OCI-LY1 (cell line): ENCODE measurements at regions not wholly inside any gene's neighbourhood (a gene's known extent, or its start where the extent isn't known, plus 50 kb on each side); places are given as distances from the start of the nearest gene placed in this dataset.

ENCODE experiments used
- H2AFZ ChIP-seq: fragments of 200-600 bp; sonication (generic), shearing (Covaris generic); 2 replicates; pipeline ENCODE4 v1.6.0; 2014; ENCODE audit warnings: antibody characterized with exemption, mild to moderate bottlenecking, low read length
- H3F3A ChIP-seq: fragments of 200-600 bp; sonication (generic), shearing (Covaris generic); 2 replicates; pipeline ENCODE4 v1.6.0; 2014; ENCODE audit warnings: mild to moderate bottlenecking, antibody characterized with exemption, low read length, moderate library complexity; ENCODE audit not compliant: insufficient read depth
- H3K27ac ChIP-seq: fragments of 200-600 bp; sonication (generic); 2 replicates; pipeline ENCODE4 v1.5.1; 2014; ENCODE audit warnings: low read length, mixed run types, mild to moderate bottlenecking, low read depth; ENCODE audit not compliant: poor library complexity, severe bottlenecking
- H3K27me3 ChIP-seq: fragments of 200-600 bp; sonication (generic); 2 replicates; pipeline ENCODE4 v1.6.0; 2014; ENCODE audit warnings: antibody characterized with exemption, mild to moderate bottlenecking, low read length, moderate library complexity; ENCODE audit not compliant: insufficient read depth
- H3K36me3 ChIP-seq: fragments of 200-600 bp; sonication (generic); 2 replicates; pipeline ENCODE4 v1.6.1; 2014; ENCODE audit warnings: mild to moderate bottlenecking, antibody characterized with exemption, low read length, moderate library complexity, mixed read lengths; ENCODE audit not compliant: insufficient read depth
- H3K4me1 ChIP-seq: fragments of 200-600 bp; sonication (generic); 2 replicates; pipeline ENCODE4 v1.5.1; 2014; ENCODE audit warnings: mild to moderate bottlenecking, low read length, moderate library complexity; ENCODE audit not compliant: insufficient read depth, severe bottlenecking
- H3K4me2 ChIP-seq: fragments of 200-600 bp; sonication (generic), shearing (Covaris generic); 2 replicates; pipeline ENCODE4 v1.6.1; 2014; ENCODE audit warnings: low read length
- H3K4me3 ChIP-seq: fragments of 200-600 bp; sonication (generic); 2 replicates; pipeline ENCODE4 v1.5.1; 2014; ENCODE audit warnings: low read length, low read depth, mild to moderate bottlenecking, mixed read lengths; ENCODE audit not compliant: poor library complexity, severe bottlenecking
- H3K79me2 ChIP-seq: fragments of 200-600 bp; shearing (Covaris generic); 2 replicates; pipeline ENCODE4 v1.6.1; 2016; ENCODE audit warnings: mixed run types, low read length, mixed read lengths; ENCODE audit not compliant: insufficient read depth
- H3K9ac ChIP-seq: fragments of 200-600 bp; sonication (generic), shearing (Covaris generic); 2 replicates; pipeline ENCODE4 v1.6.1; 2014; ENCODE audit warnings: mild to moderate bottlenecking, low read length, mixed read lengths
- H3K9me2 ChIP-seq: fragments of 200-600 bp; sonication (generic), shearing (Covaris generic); 2 replicates; pipeline ENCODE4 v1.6.1; 2014; ENCODE audit warnings: low read depth, mild to moderate bottlenecking, low read length, mixed read lengths
- H3K9me3 ChIP-seq: fragments of 200-600 bp; shearing (Covaris generic); 2 replicates; pipeline ENCODE4 v1.6.1; 2014; ENCODE audit warnings: low read length, mixed read lengths
- H4K20me1 ChIP-seq: fragments of 200-600 bp; sonication (generic), shearing (Covaris generic); 2 replicates; pipeline ENCODE4 v1.6.0; 2016; ENCODE audit warnings: mild to moderate bottlenecking, low read length; ENCODE audit not compliant: insufficient read depth
- EZH2 ChIP-seq: fragments of 200-600 bp; sonication (generic), shearing (Covaris generic); IDR thresholded peaks from 2 replicates; pipeline ENCODE4 v1.8.0; 2017; ENCODE audit warnings: borderline replicate concordance, mixed run types, mild to moderate bottlenecking, antibody characterized with exemption, low read length, moderate library complexity, mixed read lengths
- TF ChIP-seq, protein P1 (sequence below): fragments of 200-600 bp; sonication (generic), shearing (Covaris generic); IDR thresholded peaks from 2 replicates; pipeline ENCODE4 v1.5.1; 2017; ENCODE audit warnings: mild to moderate bottlenecking, antibody characterized with exemption, low read length, moderate library complexity, mixed read lengths

DNA sequence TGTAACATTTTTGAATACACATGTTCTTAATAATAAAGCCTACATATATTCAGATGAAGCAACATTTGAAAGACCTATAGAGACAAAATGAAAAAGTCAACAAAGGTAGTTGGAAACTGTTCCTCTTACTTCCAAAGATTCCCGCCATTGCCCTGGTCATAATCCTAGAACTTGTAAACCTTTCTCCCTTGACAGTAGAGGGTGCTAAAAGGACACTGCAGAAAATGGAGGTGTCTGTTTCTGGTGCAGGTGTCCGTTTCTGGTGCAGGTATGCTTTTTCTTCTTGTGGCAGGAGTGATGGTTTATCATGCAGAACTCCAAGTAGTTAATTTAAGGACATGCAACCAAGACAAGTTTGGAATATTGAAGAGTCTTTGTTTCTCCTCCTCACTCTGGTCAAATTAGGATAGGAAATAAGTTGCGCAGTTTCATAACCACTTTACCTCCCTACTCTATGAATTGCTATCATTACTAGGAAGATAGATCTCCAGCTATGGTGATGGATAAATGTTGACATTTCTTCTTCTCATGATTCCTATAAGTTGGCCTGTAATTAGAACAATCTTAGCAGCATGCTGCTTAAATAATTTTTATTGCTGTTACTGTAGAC lies 56.0 kb upstream of the FAM174A start:
- Histone ChIP-seq H3K27ac (no peak overlapping the region), H3K4me3 (no peak overlapping the region), H3K9me3 (no peaks in the 10 kb centered on the region), H3K9ac (no peak overlapping the region), H3K9me2 (no peaks in the 10 kb centered on the region), H3K4me2 (no peak overlapping the region), H3K4me1 (no peaks in the 10 kb centered on the region), H4K20me1 (no peaks in the 10 kb centered on the region), H3K27me3 (no peaks in the 10 kb centered on the region), H3K79me2 (no peaks in the 10 kb centered on the region), H2AFZ (no peak overlapping the region), H3F3A (no peaks in the 10 kb centered on the region), H3K36me3 (no peaks in the 10 kb centered on the region)
- no peak for TF ChIP-seq EZH2
- TF ChIP-seq, protein P1, sequence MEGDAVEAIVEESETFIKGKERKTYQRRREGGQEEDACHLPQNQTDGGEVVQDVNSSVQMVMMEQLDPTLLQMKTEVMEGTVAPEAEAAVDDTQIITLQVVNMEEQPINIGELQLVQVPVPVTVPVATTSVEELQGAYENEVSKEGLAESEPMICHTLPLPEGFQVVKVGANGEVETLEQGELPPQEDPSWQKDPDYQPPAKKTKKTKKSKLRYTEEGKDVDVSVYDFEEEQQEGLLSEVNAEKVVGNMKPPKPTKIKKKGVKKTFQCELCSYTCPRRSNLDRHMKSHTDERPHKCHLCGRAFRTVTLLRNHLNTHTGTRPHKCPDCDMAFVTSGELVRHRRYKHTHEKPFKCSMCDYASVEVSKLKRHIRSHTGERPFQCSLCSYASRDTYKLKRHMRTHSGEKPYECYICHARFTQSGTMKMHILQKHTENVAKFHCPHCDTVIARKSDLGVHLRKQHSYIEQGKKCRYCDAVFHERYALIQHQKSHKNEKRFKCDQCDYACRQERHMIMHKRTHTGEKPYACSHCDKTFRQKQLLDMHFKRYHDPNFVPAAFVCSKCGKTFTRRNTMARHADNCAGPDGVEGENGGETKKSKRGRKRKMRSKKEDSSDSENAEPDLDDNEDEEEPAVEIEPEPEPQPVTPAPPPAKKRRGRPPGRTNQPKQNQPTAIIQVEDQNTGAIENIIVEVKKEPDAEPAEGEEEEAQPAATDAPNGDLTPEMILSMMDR = peak; percentile 63

DNA sequence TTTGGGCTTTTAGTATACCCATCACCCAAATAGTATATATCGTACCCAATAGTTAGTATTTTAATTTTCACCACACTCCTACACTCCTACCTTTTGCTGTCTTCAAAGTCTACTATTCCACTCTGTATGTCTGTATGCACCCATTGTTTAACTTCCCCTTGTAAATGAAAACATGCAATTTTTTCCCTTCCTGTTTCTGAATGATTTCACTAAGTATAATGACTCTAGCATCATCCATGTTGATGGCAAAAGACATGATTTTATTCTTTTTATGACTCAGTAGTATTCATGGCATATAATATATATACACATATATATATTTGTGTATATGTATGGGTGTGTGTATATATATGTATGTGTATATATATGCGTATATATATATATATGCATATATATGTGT lies 63.1 kb upstream of the FAM174A start:
- Histone ChIP-seq H3K9me2 (no peaks in the 10 kb centered on the region), H4K20me1 (no peaks in the 10 kb centered on the region), H3K36me3 (no peaks in the 10 kb centered on the region), H3K27ac (no peak overlapping the region), H3K79me2 (no peaks in the 10 kb centered on the region), H3K27me3 (no peaks in the 10 kb centered on the region), H3F3A (no peaks in the 10 kb centered on the region), H2AFZ (no peak overlapping the region), H3K4me3 (no peak overlapping the region), H3K9me3 (no peaks in the 10 kb centered on the region), H3K4me1 (no peaks in the 10 kb centered on the region), H3K4me2 (no peak overlapping the region), H3K9ac (no peak overlapping the region)
- TF ChIP-seq, protein P1 = no peak
- no peak for TF ChIP-seq EZH2

DNA sequence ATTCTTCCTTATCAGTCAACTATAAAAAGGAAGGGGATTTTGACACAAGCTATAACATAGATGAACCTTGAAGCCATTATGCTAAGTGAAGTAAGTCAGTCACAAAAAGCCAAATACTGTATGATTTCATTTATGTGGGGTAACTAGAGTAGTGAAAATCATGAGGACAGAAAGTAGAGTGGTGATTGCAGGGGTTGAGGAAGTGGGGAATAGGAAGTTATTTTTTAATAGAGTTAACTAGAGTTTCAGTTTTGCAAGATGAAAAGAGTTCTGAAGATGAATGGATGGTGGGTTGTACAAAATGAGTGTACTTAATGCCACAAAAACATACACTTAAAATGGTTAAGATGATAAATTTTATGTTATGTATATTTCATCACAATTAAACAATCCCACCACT lies 65.4 kb upstream of the FAM174A start:
- Histone ChIP-seq H3F3A (no peaks in the 10 kb centered on the region), H3K4me1 (no peaks in the 10 kb centered on the region), H4K20me1 (no peaks in the 10 kb centered on the region), H3K79me2 (no peaks in the 10 kb centered on the region), H3K9ac (no peak overlapping the region), H3K36me3 (no peaks in the 10 kb centered on the region), H3K4me2 (no peak overlapping the region), H3K27me3 (no peaks in the 10 kb centered on the region), H2AFZ (no peak overlapping the region), H3K4me3 (no peak overlapping the region), H3K9me2 (no peaks in the 10 kb centered on the region), H3K9me3 (no peaks in the 10 kb centered on the region), H3K27ac (no peak overlapping the region)
- no peak for TF ChIP-seq EZH2
- TF ChIP-seq, protein P1 = no peak
